ENCODE measurements at regions not wholly inside any gene's neighbourhood (a gene's known extent, or its start where the extent isn't known, plus 50 kb on each side); places are given as distances from the start of the nearest gene placed in this dataset.

- TF ChIP-seq YY1 (IDR thresholded peaks at IDR 0.05; ENCODE audit: insufficient read depth, insufficient read length) (no peak), SUZ12 (IDR thresholded peaks at IDR 0.05; ENCODE audit: extremely low read depth, insufficient read depth, insufficient read length) (no peak)
These were observed 85.4 kb upstream of the LYZL1 start for GRCh38 chr10:29203432-29203831.
